Liver (tissue), 8 donors: ENCODE measurements at regions not wholly inside any gene's neighbourhood (a gene's known extent, or its start where the extent isn't known, plus 50 kb on each side); places are given as distances from the start of the nearest gene placed in this dataset.

Source experiments
- DNase-seq: peaks from one replicate; pipeline ENCODE4 v3.0.0-alpha.2; 2017; ENCODE audit warnings: low spot score
- H3K27ac ChIP-seq, 2 donors: one replicate each; pipeline ENCODE4 v1.7.0; 2013; ENCODE audit warnings: inconsistent platforms in 2 of 2, low read length in 2 of 2, control low read depth in 1 of 2, low read depth in 1 of 2, mild to moderate bottlenecking in 1 of 2
- H3K27me3 ChIP-seq, 4 donors: one replicate each; pipeline versions ENCODE4 v1.6.1 to v1.7.0; 2013; ENCODE audit warnings: low read length in 3 of 4, inconsistent platforms in 1 of 4, mild to moderate bottlenecking in 1 of 4, moderate library complexity in 1 of 4; ENCODE audit not compliant: control insufficient read depth in 4 of 4, insufficient read depth in 4 of 4
- H3K36me3 ChIP-seq, 4 donors: one replicate each; pipeline versions ENCODE4 v1.6.1 to v1.7.0; 2013; ENCODE audit warnings: low read length in 3 of 4, mild to moderate bottlenecking in 3 of 4, low read depth in 1 of 4, moderate library complexity in 1 of 4; ENCODE audit not compliant: control insufficient read depth in 4 of 4, insufficient read depth in 3 of 4
- H3K4me1 ChIP-seq, 4 donors: one replicate each; pipeline versions ENCODE4 v1.6.1 to v1.7.0; 2013; ENCODE audit warnings: low read length in 3 of 4, mild to moderate bottlenecking in 3 of 4, moderate library complexity in 1 of 4; ENCODE audit not compliant: control insufficient read depth in 4 of 4, insufficient read depth in 4 of 4
- H3K4me3 ChIP-seq, 3 donors: one replicate each; pipeline versions ENCODE4 v1.6.1 to v1.7.0; 2013; ENCODE audit warnings: low read length in 3 of 3, control low read depth in 1 of 3, low read depth in 1 of 3, mild to moderate bottlenecking in 1 of 3
- H3K9ac ChIP-seq, 2 donors: one replicate each; pipeline ENCODE4 v1.7.0; 2013; ENCODE audit warnings: low read length in 2 of 2, mild to moderate bottlenecking in 2 of 2, moderate library complexity in 2 of 2, control low read depth in 1 of 2, low read depth in 1 of 2
- H3K9me3 ChIP-seq, 4 donors: one replicate each; pipeline versions ENCODE4 v1.6.1 to v1.7.0; 2013; ENCODE audit warnings: low read length in 3 of 4; ENCODE audit not compliant: control insufficient read depth in 4 of 4
- ATF3 ChIP-seq: IDR thresholded peaks from 2 replicates; pipeline ENCODE4 v1.6.1; 2016; ENCODE audit warnings: antibody characterized with exemption
- CTCF ChIP-seq: fragments of 150-350 bp; IDR thresholded peaks from 2 replicates; pipeline ENCODE4 v1.5.1; 2017; ENCODE audit warnings: improper control_type of control experiment, low read depth, low read length; ENCODE audit not compliant: missing input control
- EGR1 ChIP-seq, 2 donors: IDR thresholded peaks; 2 replicates each; pipeline ENCODE4 v1.6.1; 2016 to 2018; ENCODE audit warnings: antibody characterized with exemption in 2 of 2, low read depth in 2 of 2
- FOXA1 ChIP-seq: IDR thresholded peaks from 2 replicates; pipeline ENCODE4 v1.6.1; 2016; ENCODE audit warnings: antibody characterized with exemption
- FOXA2 ChIP-seq: IDR thresholded peaks from 2 replicates; pipeline ENCODE4 v1.6.1; 2016; ENCODE audit warnings: antibody characterized with exemption
- GABPA ChIP-seq, 2 donors: IDR thresholded peaks in 1 of 2; conservative IDR thresholded peaks in 1 of 2; 2 replicates each; pipeline ENCODE4 v1.6.1; 2016; ENCODE audit warnings: antibody characterized with exemption in 2 of 2, mild to moderate bottlenecking in 1 of 2, moderate library complexity in 1 of 2
- HNF4A ChIP-seq, 2 donors: conservative IDR thresholded peaks; 2 replicates each; pipeline ENCODE4 v1.6.1; 2016; ENCODE audit warnings: antibody characterized with exemption in 2 of 2, mild to moderate bottlenecking in 2 of 2
- HNF4G ChIP-seq: IDR thresholded peaks from 2 replicates; pipeline ENCODE4 v1.6.1; 2016; ENCODE audit warnings: antibody characterized with exemption
- JUND ChIP-seq, 2 donors: IDR thresholded peaks; 2 replicates each; pipeline ENCODE4 v1.6.1; 2016; ENCODE audit warnings: antibody characterized with exemption in 2 of 2
- NR2F2 ChIP-seq: IDR thresholded peaks from 2 replicates; pipeline ENCODE4 v1.6.1; 2016; ENCODE audit warnings: antibody characterized with exemption
- RAD21 ChIP-seq, 2 donors: IDR thresholded peaks; 2 replicates each; pipeline ENCODE4 v1.6.1; 2016; ENCODE audit warnings: antibody characterized with exemption in 2 of 2, mild to moderate bottlenecking in 2 of 2
- REST ChIP-seq: IDR thresholded peaks from 2 replicates; pipeline ENCODE4 v1.6.1; 2016; ENCODE audit warnings: antibody characterized with exemption, mild to moderate bottlenecking
- RXRA ChIP-seq, 2 donors: IDR thresholded peaks; 2 replicates each; pipeline ENCODE4 v1.6.1; 2017 to 2018; ENCODE audit warnings: antibody characterized with exemption in 2 of 2, mild to moderate bottlenecking in 1 of 2
- SP1 ChIP-seq: IDR thresholded peaks from 2 replicates; pipeline ENCODE4 v1.6.1; 2018; ENCODE audit warnings: antibody characterized with exemption, mild to moderate bottlenecking
- TAF1 ChIP-seq: conservative IDR thresholded peaks from 2 replicates; pipeline ENCODE4 v1.6.1; 2016; ENCODE audit warnings: antibody characterized with exemption, mild to moderate bottlenecking
- YY1 ChIP-seq: IDR thresholded peaks from 2 replicates; pipeline ENCODE4 v1.6.1; 2016; ENCODE audit warnings: antibody characterized with exemption, mild to moderate bottlenecking
- ZBTB33 ChIP-seq: IDR thresholded peaks from 2 replicates; pipeline ENCODE4 v1.6.1; 2016; ENCODE audit warnings: antibody characterized with exemption
- WGBS: extraction: QIAGEN DNeasy Blood & Tissue Kit; methylation state at CpG from one replicate; pipeline ENCODE4 v1.1.7; 2013; 5-methylcytosine and 5-hydroxymethylcytosine counted together
- donor health status: healthy.
- donor health status: healthy.
- donor health status: healthy.
- donor health status: healthy.
- donor health status: healthy.

- Histone ChIP-seq H3K4me3 (no peak overlapping the region), H3K27ac (no peak overlapping the region), H3K36me3 (no peaks in the 10 kb centered on the region), H3K27me3 (no peaks in the 10 kb centered on the region), H3K4me1 (peaks cover 0 to 11% (median 0%) of the 10 kb centered on the region in 4 donors), H3K9ac (no peak overlapping the region), H3K9me3 (no peaks in the 10 kb centered on the region)
- DNase-seq, result no peak
- no peak for TF ChIP-seq ATF3
- TF ChIP-seq FOXA2, result no peak
- no peak for TF ChIP-seq TAF1
- TF ChIP-seq RAD21 (IDR thresholded peaks at IDR 0.05), result no peak
- TF ChIP-seq SP1, result no peak
- no peak for TF ChIP-seq HNF4G
- no peak for TF ChIP-seq NR2F2
- TF ChIP-seq YY1, result no peak
- TF ChIP-seq JUND (IDR thresholded peaks at IDR 0.05), result no peak
- no peak for TF ChIP-seq GABPA (IDR thresholded peaks at IDR 0.05 in 1 of 2, conservative IDR thresholded peaks at IDR 0.05 in 1 of 2)
- no peak for TF ChIP-seq CTCF
- TF ChIP-seq HNF4A (conservative IDR thresholded peaks at IDR 0.05), result no peak
- TF ChIP-seq ZBTB33, result no peak
- TF ChIP-seq REST, result no peak
- no peak for TF ChIP-seq FOXA1
- no peak for TF ChIP-seq EGR1 (IDR thresholded peaks at IDR 0.05; ENCODE audit: low read depth in 2 of 2)
- TF ChIP-seq RXRA (IDR thresholded peaks at IDR 0.05), result no peak
- WGBS, result 42% methylated on average over 22 of the region's 22 CpGs
Measured at GRCh38 chr10:131651674-131652437, 249.0 kb upstream of the PPP2R2D start.
